H1 (cell line): ENCODE measurements at regions not wholly inside any gene's neighbourhood (a gene's known extent, or its start where the extent isn't known, plus 50 kb on each side); places are given as distances from the start of the nearest gene placed in this dataset.

Source experiments
- CTCF ChIA-PET: fragments of 300-600 bp; sonication (Branson Sonifier 250); formaldehyde crosslinking; loops from one replicate; lab custom pipeline; 2021; ENCODE audit not compliant: partially characterized antibody; lab: Charles Lee
- POLR2A ChIA-PET: fragments of 300-600 bp; sonication (Branson Sonifier 250); formaldehyde crosslinking; loops from one replicate; lab custom pipeline; 2021; ENCODE audit warnings: inconsistent platforms; ENCODE audit not compliant: partially characterized antibody; lab: Charles Lee
- DNase-seq, 2 experiments: peaks; one replicate each; pipeline versions ENCODE4 v3.0.0 to v3.0.0-alpha.2; 2010 to 2022; ENCODE audit warnings: low spot score in 2 of 2, low read depth in 1 of 2, mixed read lengths in 1 of 2
- FAIRE-seq: peaks from 2 replicates; lab custom pipeline; 2011; peaks lifted over from hg19 to GRCh38; lab: Jason Lieb, UNC
- H2AFZ ChIP-seq: 2 replicates; pipeline ENCODE4 v1.8.1; 2012; ENCODE audit warnings: low read length, inconsistent platforms
- H2AK5ac ChIP-seq: 2 replicates; pipeline ENCODE4 v1.6.1; 2013; ENCODE audit warnings: low read depth, low read length
- H2BK120ac ChIP-seq: replicated peaks from 2 replicates; pipeline ENCODE3; 2013; ENCODE audit warnings: low read depth, low read length, inconsistent platforms
- H2BK12ac ChIP-seq: 2 replicates; pipeline ENCODE4 v1.6.1; 2013; ENCODE audit warnings: low read depth, low read length
- H2BK15ac ChIP-seq: 2 replicates; pipeline ENCODE4 v1.6.1; 2013; ENCODE audit warnings: low read length
- H2BK20ac ChIP-seq: 2 replicates; pipeline ENCODE4 v1.6.1; 2013; ENCODE audit warnings: low read length
- H2BK5ac ChIP-seq: 2 replicates; pipeline ENCODE4 v1.6.1; 2013; ENCODE audit warnings: low read depth, low read length
- H3K14ac ChIP-seq: 2 replicates; pipeline ENCODE4 v1.6.1; 2013; ENCODE audit warnings: inconsistent platforms; ENCODE audit not compliant: insufficient read length
- H3K18ac ChIP-seq: 2 replicates; pipeline ENCODE4 v1.6.1; 2013; ENCODE audit warnings: low read length; ENCODE audit errors: extremely low read depth
- H3K23ac ChIP-seq: 2 replicates; pipeline ENCODE4 v1.6.1; 2013; ENCODE audit warnings: inconsistent platforms; ENCODE audit not compliant: insufficient read length
- H3K23me2 ChIP-seq: 2 replicates; pipeline ENCODE4 v1.6.1; 2013; ENCODE audit warnings: low read depth, low read length
- H3K27ac ChIP-seq: 2 replicates; pipeline ENCODE4 v1.6.1; 2011; ENCODE audit warnings: low read depth, low read length, inconsistent platforms
- H3K27me3 ChIP-seq, 4 experiments: replicated peaks in 1 of 4; 1 replicate in 1 of 4; 2 replicates in 3 of 4; pipeline versions ENCODE4 v1.6.1 to v1.8.1; 2011 to 2013; ENCODE audit warnings: low read length in 3 of 4, mild to moderate bottlenecking in 3 of 4, inconsistent platforms in 2 of 4, mixed read lengths in 2 of 4, moderate library complexity in 1 of 4; ENCODE audit not compliant: control insufficient read depth in 3 of 4, insufficient read depth in 3 of 4; ENCODE audit errors: extremely low read depth in 1 of 4
- H3K36me3 ChIP-seq, 4 experiments: 2 replicates each; pipeline versions ENCODE4 v1.6.1 to v1.8.1; 2011 to 2013; ENCODE audit warnings: mild to moderate bottlenecking in 4 of 4, low read length in 3 of 4, moderate library complexity in 2 of 4, control low read depth in 1 of 4, inconsistent platforms in 1 of 4; ENCODE audit not compliant: insufficient read depth in 4 of 4, control insufficient read depth in 2 of 4
- H3K4ac ChIP-seq: replicated peaks from 2 replicates; pipeline ENCODE3; 2013; ENCODE audit warnings: low read length, low read depth, mixed read lengths, inconsistent platforms; ENCODE audit not compliant: insufficient read length
- H3K4me1 ChIP-seq, 4 experiments: replicated peaks in 1 of 4; 1 replicate in 1 of 4; 2 replicates in 3 of 4; pipeline versions ENCODE4 v1.6.1 to v1.8.1; 2011 to 2013; ENCODE audit warnings: low read length in 3 of 4, inconsistent platforms in 2 of 4, mixed read lengths in 1 of 4; ENCODE audit not compliant: insufficient read depth in 4 of 4, control insufficient read depth in 3 of 4
- H3K4me2 ChIP-seq, 2 experiments: 2 replicates each; pipeline versions ENCODE4 v1.6.1 to v1.8.1; 2011 to 2013; ENCODE audit warnings: low read depth in 2 of 2, low read length in 2 of 2, control low read depth in 1 of 2, inconsistent platforms in 1 of 2, mild to moderate bottlenecking in 1 of 2; ENCODE audit not compliant: insufficient read depth in 1 of 2
- H3K4me3 ChIP-seq, 4 experiments: fragments of 200-600, 300-600 bp in 1 of 4; sonication (generic), shearing (Covaris generic), sonication (Bioruptor Twin) in 1 of 4; 2 replicates each; pipeline versions ENCODE4 v1.5.1 to v1.8.1; 2011 to 2016; ENCODE audit warnings: low read length in 4 of 4, low read depth in 3 of 4, control low read depth in 2 of 4, inconsistent platforms in 2 of 4, mild to moderate bottlenecking in 2 of 4, mixed read lengths in 1 of 4, moderate library complexity in 1 of 4; ENCODE audit not compliant: insufficient read depth in 2 of 4; ENCODE audit errors: extremely low read depth in 1 of 4
- H3K56ac ChIP-seq: replicated peaks from 2 replicates; pipeline ENCODE3; 2013; ENCODE audit warnings: low read depth, mild to moderate bottlenecking, mixed read lengths, low read length, inconsistent platforms; ENCODE audit not compliant: insufficient read length
- H3K79me1 ChIP-seq: 2 replicates; pipeline ENCODE4 v1.6.1; 2013; ENCODE audit warnings: low read depth, low read length, control low read depth
- H3K79me2 ChIP-seq, 2 experiments: 2 replicates each; pipeline versions ENCODE4 v1.6.1 to v1.8.1; 2012 to 2013; ENCODE audit warnings: low read length in 2 of 2, mild to moderate bottlenecking in 2 of 2, inconsistent platforms in 1 of 2; ENCODE audit not compliant: insufficient read depth in 2 of 2, control insufficient read depth in 1 of 2
- H3K9ac ChIP-seq, 4 experiments: replicated peaks in 1 of 4; 1 replicate in 1 of 4; 2 replicates in 3 of 4; pipeline versions ENCODE4 v1.6.1 to v1.8.1; 2011 to 2013; ENCODE audit warnings: low read depth in 3 of 4, low read length in 3 of 4, control low read depth in 2 of 4, mild to moderate bottlenecking in 2 of 4, moderate library complexity in 2 of 4, inconsistent platforms in 1 of 4; ENCODE audit errors: extremely low read depth in 1 of 4
- H3K9me3 ChIP-seq, 2 experiments: 2 replicates each; pipeline versions ENCODE4 v1.6.1 to v1.8.1; 2012 to 2013; ENCODE audit warnings: mild to moderate bottlenecking in 2 of 2, moderate library complexity in 2 of 2, control low read depth in 1 of 2, inconsistent platforms in 1 of 2, low read depth in 1 of 2, low read length in 1 of 2, mixed read lengths in 1 of 2; ENCODE audit not compliant: insufficient read depth in 2 of 2
- H4K20me1 ChIP-seq, 2 experiments: replicated peaks in 1 of 2; 2 replicates each; pipeline versions ENCODE3 to v1.8.1; 2011 to 2013; ENCODE audit warnings: inconsistent platforms in 2 of 2, low read length in 2 of 2, mild to moderate bottlenecking in 1 of 2; ENCODE audit not compliant: insufficient read depth in 2 of 2, control insufficient read depth in 1 of 2
- H4K5ac ChIP-seq: 2 replicates; pipeline ENCODE4 v1.6.1; 2013; ENCODE audit warnings: low read length, low read depth, mixed read lengths, inconsistent platforms; ENCODE audit not compliant: insufficient read length
- H4K8ac ChIP-seq: 2 replicates; pipeline ENCODE4 v1.8.0; 2013; ENCODE audit warnings: mild to moderate bottlenecking, moderate library complexity, low read length, inconsistent platforms; ENCODE audit not compliant: insufficient read depth; ENCODE audit errors: extremely low read depth
- H4K91ac ChIP-seq: replicated peaks from 2 replicates; pipeline ENCODE3; 2013; ENCODE audit warnings: low read length, mixed read lengths, inconsistent platforms; ENCODE audit not compliant: insufficient read length
- ASH2L ChIP-seq: fragments of 200-600, 300-600 bp; sonication (generic); IDR thresholded peaks from one replicate; pipeline ENCODE4 v1.7.1; 2017; ENCODE audit warnings: low read length
- CBX5 ChIP-seq: fragments of 300-800, 300-1000 bp; sonication (generic); IDR thresholded peaks from 2 replicates; pipeline ENCODE4 v1.7.1; 2016; ENCODE audit warnings: antibody characterized with exemption, low read length, low read depth
- EGR1 ChIP-seq: IDR thresholded peaks from 2 replicates; pipeline ENCODE4 v1.6.1; 2011; ENCODE audit warnings: low read depth, low read length, borderline replicate concordance
- GTF2F1 ChIP-seq: IDR thresholded peaks from 2 replicates; pipeline ENCODE4 v1.6.1; 2012; ENCODE audit warnings: low read depth, low read length, improper control_type of control experiment, borderline replicate concordance
- RAD21 ChIP-seq, 2 experiments: IDR thresholded peaks in 1 of 2; conservative IDR thresholded peaks in 1 of 2; 2 replicates each; pipeline ENCODE4 v1.6.1; 2011; ENCODE audit warnings: low read depth in 2 of 2, low read length in 2 of 2, improper control_type of control experiment in 1 of 2, inconsistent platforms in 1 of 2, mild to moderate bottlenecking in 1 of 2, moderate library complexity in 1 of 2
- RXRA ChIP-seq: IDR thresholded peaks from 2 replicates; pipeline ENCODE4 v1.6.1; 2011; ENCODE audit warnings: low read depth, mild to moderate bottlenecking, low read length, moderate library complexity; ENCODE audit not compliant: insufficient read depth
- TCF12 ChIP-seq: IDR thresholded peaks from 2 replicates; pipeline ENCODE4 v1.6.1; 2011; ENCODE audit warnings: low read depth, mild to moderate bottlenecking, low read length
- ZNF274 ChIP-seq: IDR thresholded peaks from 2 replicates; pipeline ENCODE4 v1.7.0; 2012; ENCODE audit warnings: low read length, borderline replicate concordance; ENCODE audit errors: extremely low read depth
- WGBS, 2 experiments: shearing (Covaris generic) in 1 of 2; methylation state at CpG; one replicate each; pipeline versions ENCODE4 v1.1.6 to v1.1.7; 2013 to 2015; ENCODE audit warnings: low lambda C conversion rate in 2 of 2, mixed read lengths in 2 of 2, inconsistent platforms in 1 of 2, low coverage in 1 of 2, missing lambda C conversion rate in 1 of 2; ENCODE audit not compliant: insufficient replicate concordance in 2 of 2, insufficient coverage in 1 of 2, insufficient read length in 1 of 2; ENCODE audit errors: extremely low coverage in 1 of 2, missing lambda C conversion rate in 1 of 2; 5-methylcytosine and 5-hydroxymethylcytosine counted together
- TF ChIP-seq, protein P1 (sequence below): IDR thresholded peaks from 2 replicates; pipeline ENCODE4 v1.6.1; 2012; ENCODE audit warnings: inconsistent platforms
- TF ChIP-seq, protein P2 (sequence below): IDR thresholded peaks from 2 replicates; pipeline ENCODE4 v1.6.1; 2012; ENCODE audit warnings: low read length, inconsistent platforms

DNA sequence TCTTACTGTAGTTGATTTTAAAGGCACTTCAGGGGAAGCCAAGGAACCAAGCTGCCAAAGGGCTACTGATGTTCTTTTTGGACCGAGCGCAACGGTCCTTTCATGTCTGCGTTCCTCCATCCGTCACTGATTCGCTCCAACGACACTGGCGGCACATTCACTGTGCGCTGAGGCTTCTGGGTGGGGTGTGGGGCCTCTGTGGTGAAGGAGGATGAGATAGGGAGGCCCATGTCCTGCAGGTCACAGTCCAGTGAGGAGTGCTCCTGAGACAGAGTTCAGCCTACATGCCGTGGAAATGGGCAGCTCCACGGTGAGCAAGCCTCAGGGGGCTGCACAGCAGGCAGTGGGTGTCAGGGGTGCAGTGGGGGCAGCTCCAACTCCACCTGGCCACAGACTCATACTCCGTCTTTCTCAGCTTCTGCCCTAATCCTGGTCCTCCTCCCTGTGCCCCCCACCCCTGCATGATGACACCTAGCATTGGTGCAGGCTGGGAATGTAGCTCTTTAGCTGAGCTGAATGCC, 87.8 kb upstream of the SHANK2 start:
- no peak overlapping the region for H3K56ac ChIP-seq
- no peaks in the 10 kb centered on the region for H3K36me3 ChIP-seq
- no peak overlapping the region for H2AK5ac ChIP-seq
- H3K14ac ChIP-seq = no peak overlapping the region
- WGBS, 2 experiments = 97% methylated on average over 12 of the region's 12 CpGs; no CpG with 5 or more reads in 1 of the 2 experiments
- no peak overlapping the region for H3K23ac ChIP-seq
- no peaks in the 10 kb centered on the region for H3K9me3 ChIP-seq
- peaks cover 0 to 5% (median 0%) of the 10 kb centered on the region in 4 experiments; a peak in 2 of 7 replicates for H3K4me1 ChIP-seq
- no peak overlapping the region for H3K18ac ChIP-seq
- ChIA-PET CTCF (interaction anchor here (0.7 to 2.0 kb wide), 5 partner anchors 76 to 551 kb away, joined by 3 to 6 read pairs (median 3); no protein-coding TSS in a partner anchor), POLR2A (no interaction called here)
- no peak overlapping the region for H3K9ac ChIP-seq
- DNase-seq (no peak), FAIRE-seq (no peak)
- no peak overlapping the region; the same call in 1 of the 2 replicates for H2BK5ac ChIP-seq
- no peaks in the 10 kb centered on the region for H3K23me2 ChIP-seq
- H4K20me1 ChIP-seq = no peaks in the 10 kb centered on the region
- H3K27ac ChIP-seq = no peak overlapping the region; the same call in 1 of the 2 replicates
- H2AFZ ChIP-seq = no peak overlapping the region
- H3K4me2 ChIP-seq = no peak overlapping the region
- no peak overlapping the region for H2BK12ac ChIP-seq
- H2BK120ac ChIP-seq = no peak overlapping the region
- no peak overlapping the region for H2BK20ac ChIP-seq
- H3K4ac ChIP-seq = no peak overlapping the region
- 0 out of 7 replicates have a peak, but pooled peaks cover 0 to 3% (median 0%) of the 10 kb centered on the region in 4 experiments for H3K27me3 ChIP-seq
- no peaks in the 10 kb centered on the region for H3K79me2 ChIP-seq
- no peak overlapping the region for H2BK15ac ChIP-seq
- no peak overlapping the region for H3K4me3 ChIP-seq
- H3K79me1 ChIP-seq = no peaks in the 10 kb centered on the region
- no peak overlapping the region for H4K8ac ChIP-seq
- H4K5ac ChIP-seq = no peak overlapping the region
- TF ChIP-seq GTF2F1 (no peak), TCF12 (no peak), RXRA (no peak), CBX5 (no peak), RAD21 (IDR thresholded peaks at IDR 0.05 in 1 of 2, conservative IDR thresholded peaks at IDR 0.05 in 1 of 2; ENCODE audit: low read depth in 2 of 2, low read length in 2 of 2) (no peak), EGR1 (no peak), ASH2L (no peak), ZNF274 (no peak)
- TF ChIP-seq, protein P1, sequence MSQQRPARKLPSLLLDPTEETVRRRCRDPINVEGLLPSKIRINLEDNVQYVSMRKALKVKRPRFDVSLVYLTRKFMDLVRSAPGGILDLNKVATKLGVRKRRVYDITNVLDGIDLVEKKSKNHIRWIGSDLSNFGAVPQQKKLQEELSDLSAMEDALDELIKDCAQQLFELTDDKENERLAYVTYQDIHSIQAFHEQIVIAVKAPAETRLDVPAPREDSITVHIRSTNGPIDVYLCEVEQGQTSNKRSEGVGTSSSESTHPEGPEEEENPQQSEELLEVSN = no peak
- TF ChIP-seq, protein P2, sequence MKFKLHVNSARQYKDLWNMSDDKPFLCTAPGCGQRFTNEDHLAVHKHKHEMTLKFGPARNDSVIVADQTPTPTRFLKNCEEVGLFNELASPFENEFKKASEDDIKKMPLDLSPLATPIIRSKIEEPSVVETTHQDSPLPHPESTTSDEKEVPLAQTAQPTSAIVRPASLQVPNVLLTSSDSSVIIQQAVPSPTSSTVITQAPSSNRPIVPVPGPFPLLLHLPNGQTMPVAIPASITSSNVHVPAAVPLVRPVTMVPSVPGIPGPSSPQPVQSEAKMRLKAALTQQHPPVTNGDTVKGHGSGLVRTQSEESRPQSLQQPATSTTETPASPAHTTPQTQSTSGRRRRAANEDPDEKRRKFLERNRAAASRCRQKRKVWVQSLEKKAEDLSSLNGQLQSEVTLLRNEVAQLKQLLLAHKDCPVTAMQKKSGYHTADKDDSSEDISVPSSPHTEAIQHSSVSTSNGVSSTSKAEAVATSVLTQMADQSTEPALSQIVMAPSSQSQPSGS = no peak
- H4K91ac ChIP-seq = no peak overlapping the region
